HepG2 (cell line): ENCODE measurements at regions not wholly inside any gene's neighbourhood (a gene's known extent, or its start where the extent isn't known, plus 50 kb on each side); places are given as distances from the start of the nearest gene placed in this dataset.
"Not testable (repeated sequence)": the region's sequence is repeated elsewhere in the genome, so short reads cannot be mapped to it uniquely, and the experiment has no call there.

ENCODE experiments used
- ATAC-seq: fragments of 200-7000 bp; cut with Tn5 transposase; 3 replicates; pipeline ENCODE4 v1.9.1; 2020; ENCODE audit warnings: mild to moderate bottlenecking, moderate library complexity
- BruUV-seq: library from RNA; stranded (reverse); fragments of 400-500 nt; replicated peaks from 2 replicates; lab custom pipeline; 2021; lab: Mats Ljungman, UMichigan
- CTCF ChIA-PET: fragments of 300-600 bp; formaldehyde crosslinking; extraction: SDS; loops from one replicate; lab custom pipeline; 2021; ENCODE audit warnings: low total read pairs, inconsistent platforms, low intra/inter-chr PET ratio; lab: Yijun Ruan, JAX
- POLR2A ChIA-PET: fragments of 350-600 bp; sonication (Branson Sonifier 250); formaldehyde crosslinking; loops from one replicate; lab custom pipeline; 2020; ENCODE audit warnings: antibody characterized with exemption, inconsistent platforms; lab: Yijun Ruan, JAX
- DNase-seq: peaks from one replicate; pipeline ENCODE4 v3.0.0-alpha.2; 2015; ENCODE audit warnings: low spot score
- FAIRE-seq: peaks from 3 replicates; lab custom pipeline; 2011; peaks lifted over from hg19 to GRCh38; lab: Jason Lieb, UNC
- H2AFZ ChIP-seq: one replicate; pipeline ENCODE4 v1.6.1; 2011; ENCODE audit warnings: low read length, inconsistent platforms
- H3K27ac ChIP-seq: fragments of 300-600 bp; 3 replicates; pipeline ENCODE4 v1.8.0; 2011; ENCODE audit warnings: mixed run types, mild to moderate bottlenecking, mixed read lengths, low read length, inconsistent platforms; ENCODE audit not compliant: insufficient read depth; ENCODE audit errors: extremely low read length
- H3K27me3 ChIP-seq, 2 experiments: fragments of 200-600 bp in 1 of 2; 2 replicates in 1 of 2; 3 replicates in 1 of 2; pipeline versions ENCODE4 v1.6.0 to v1.8.0; 2011; ENCODE audit warnings: low read length in 2 of 2, mild to moderate bottlenecking in 2 of 2, moderate library complexity in 2 of 2, inconsistent platforms in 1 of 2; ENCODE audit not compliant: insufficient read depth in 2 of 2, control insufficient read depth in 1 of 2
- H3K36me3 ChIP-seq, 2 experiments: fragments of 200-600 bp in 1 of 2; replicated peaks in 1 of 2; 2 replicates in 1 of 2; 3 replicates in 1 of 2; pipeline versions ENCODE4 v1.5.1 to v1.8.0; 2011; ENCODE audit warnings: low read length in 2 of 2, inconsistent platforms in 1 of 2; ENCODE audit not compliant: insufficient read depth in 2 of 2, control insufficient read depth in 1 of 2
- H3K4me1 ChIP-seq: 2 replicates; pipeline ENCODE4 v1.5.1; 2012; ENCODE audit warnings: low read length, inconsistent platforms; ENCODE audit not compliant: insufficient read depth
- H3K4me2 ChIP-seq: 2 replicates; pipeline ENCODE4 v1.6.0; 2011; ENCODE audit warnings: low read depth, low read length, inconsistent platforms
- H3K4me3 ChIP-seq, 3 experiments: fragments of 200-600 bp in 1 of 3; sonication (generic), shearing (Covaris generic) in 1 of 3; replicated peaks in 1 of 3; 2 replicates each; pipeline ENCODE4 v1.5.1; 2011 to 2016; ENCODE audit warnings: low read length in 3 of 3, inconsistent platforms in 2 of 3, low read depth in 2 of 3, mild to moderate bottlenecking in 2 of 3, control low read depth in 1 of 3, mixed read lengths in 1 of 3; ENCODE audit not compliant: insufficient read depth in 1 of 3
- H3K79me2 ChIP-seq: one replicate; pipeline ENCODE4 v1.6.1; 2011; ENCODE audit warnings: low read length, inconsistent platforms; ENCODE audit not compliant: insufficient read depth
- H3K9ac ChIP-seq: 2 replicates; pipeline ENCODE4 v1.6.0; 2011; ENCODE audit warnings: mild to moderate bottlenecking, low read depth, low read length, inconsistent platforms; ENCODE audit not compliant: insufficient read depth
- H3K9me3 ChIP-seq: 2 replicates; pipeline ENCODE4 v1.5.1; 2012; ENCODE audit warnings: mild to moderate bottlenecking, low read length
- H4K20me1 ChIP-seq: 2 replicates; pipeline ENCODE4 v1.6.0; 2011; ENCODE audit warnings: inconsistent platforms, mild to moderate bottlenecking, low read length, moderate library complexity; ENCODE audit not compliant: insufficient read depth
- EED ChIP-seq: sonication (generic); formaldehyde crosslinking; IDR thresholded peaks from 2 replicates; pipeline ENCODE4 v1.5.0; 2020; ENCODE audit warnings: mild to moderate bottlenecking, missing genetic modification reagents
- HCFC1 ChIP-seq: fragments of 150-350 bp; IDR thresholded peaks from 2 replicates; pipeline ENCODE4 v1.6.1; 2014; ENCODE audit warnings: low read depth, low read length
- HNRNPH1 ChIP-seq: fragments of 200-400 bp; formaldehyde crosslinking; optimal IDR thresholded peaks from 2 replicates; pipeline ENCODE3; 2017; ENCODE audit warnings: mild to moderate bottlenecking, low read depth, low read length
- KDM5B ChIP-seq: sonication (generic); formaldehyde crosslinking; IDR thresholded peaks from 2 replicates; pipeline ENCODE4 v1.4.0; 2020; ENCODE audit warnings: missing genetic modification reagents, mild to moderate bottlenecking, borderline replicate concordance
- MAF1 ChIP-seq: sonication (generic); formaldehyde crosslinking; IDR thresholded peaks from 2 replicates; pipeline ENCODE4 v1.5.0; 2020; ENCODE audit warnings: missing genetic modification reagents, borderline replicate concordance
- SALL1 ChIP-seq: sonication (generic); formaldehyde crosslinking; IDR thresholded peaks from 2 replicates; pipeline ENCODE4 v1.8.0; 2022; ENCODE audit warnings: mild to moderate bottlenecking, missing genetic modification reagents
- SNRNP70 ChIP-seq: fragments of 200-400 bp; formaldehyde crosslinking; IDR thresholded peaks from 2 replicates; pipeline ENCODE4 v1.6.1; 2017; ENCODE audit warnings: mild to moderate bottlenecking, low read depth, low read length, moderate library complexity
- ZBTB49 ChIP-seq: sonication (generic); formaldehyde crosslinking; IDR thresholded peaks from 2 replicates; pipeline ENCODE4 v1.4.0; 2020; ENCODE audit warnings: missing genetic modification reagents, borderline replicate concordance
- ZNF12 ChIP-seq: sonication (generic); formaldehyde crosslinking; IDR thresholded peaks from 2 replicates; pipeline ENCODE4 v1.5.0; 2020; ENCODE audit warnings: missing genetic modification reagents
- ZNF124 ChIP-seq: sonication (generic); formaldehyde crosslinking; IDR thresholded peaks from 2 replicates; pipeline ENCODE4 v1.4.0; 2020; ENCODE audit warnings: missing genetic modification reagents
- ZNF326 ChIP-seq: sonication (generic); formaldehyde crosslinking; IDR thresholded peaks from 2 replicates; pipeline ENCODE4 v1.4.0; 2020; ENCODE audit warnings: missing genetic modification reagents, borderline replicate concordance
- ZNF383 ChIP-seq: sonication (generic); formaldehyde crosslinking; IDR thresholded peaks from 2 replicates; pipeline ENCODE4 v1.4.0; 2020; ENCODE audit warnings: missing genetic modification reagents, mild to moderate bottlenecking, borderline replicate concordance
- ZNF589 ChIP-seq: sonication (generic); formaldehyde crosslinking; conservative IDR thresholded peaks from 2 replicates; pipeline ENCODE4 v1.8.0; 2022; ENCODE audit warnings: mild to moderate bottlenecking, moderate library complexity, missing genetic modification reagents
- ZNF780A ChIP-seq: sonication (generic); formaldehyde crosslinking; IDR thresholded peaks from 2 replicates; pipeline ENCODE4 v1.8.0; 2022; ENCODE audit warnings: mild to moderate bottlenecking, missing genetic modification reagents, moderate library complexity
- ZNF839 ChIP-seq: sonication (generic); formaldehyde crosslinking; IDR thresholded peaks from 2 replicates; pipeline ENCODE4 v1.4.0; 2020; ENCODE audit warnings: missing genetic modification reagents, mild to moderate bottlenecking, borderline replicate concordance
- WGBS: methylation state at CpG from one replicate; pipeline ENCODE4 v1.1.6; 2017; ENCODE audit warnings: low lambda C conversion rate; 5-methylcytosine and 5-hydroxymethylcytosine counted together
- in situ Hi-C: cut with HindIII; loops from 2 replicates; pipeline ENCODE4 v1.10.0; 2017; ENCODE audit warnings: low pct_unique_long_range_greater_than_20kb; ENCODE audit not compliant: extremely low pct_ligation_motif_present
- intact Hi-C: fragments of 100-400 bp; cut with micrococcal nuclease; formaldehyde crosslinking; loops from one replicate; pipeline ENCODE4 v1.10.0; 2022; ENCODE audit not compliant: unreplicated experiment
- TF ChIP-seq, protein P1 (sequence below): IDR thresholded peaks from 2 replicates; pipeline ENCODE4 v1.6.1; 2016; ENCODE audit warnings: low read depth
- TF ChIP-seq, protein P2 (sequence below): sonication (generic); formaldehyde crosslinking; IDR thresholded peaks from 2 replicates; pipeline ENCODE4 v1.5.0; 2020; ENCODE audit warnings: missing genetic modification reagents, mild to moderate bottlenecking, borderline replicate concordance

DNA sequence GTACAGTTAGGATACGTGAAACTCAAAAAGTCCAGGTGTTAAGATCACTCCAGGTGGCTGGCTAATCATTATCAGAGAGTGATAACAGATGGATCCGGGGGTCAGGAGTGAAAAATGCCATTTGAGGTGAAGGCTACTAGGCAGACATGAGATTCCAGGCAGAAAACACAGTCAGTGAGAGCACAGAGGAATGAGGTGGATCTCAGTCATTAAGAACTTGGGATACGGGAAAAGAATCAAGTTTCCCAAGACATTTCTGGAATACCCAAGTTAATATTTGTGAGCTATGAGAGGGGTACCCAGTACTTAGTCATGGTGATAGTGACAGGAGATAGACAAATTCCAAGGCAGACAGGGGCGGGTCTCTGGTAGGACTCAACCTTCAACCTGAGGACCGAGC lies 94.6 kb upstream of the ALG10B start:
- H3K4me1 ChIP-seq = no peaks in the 10 kb centered on the region
- in situ Hi-C loops (no loop called here), intact Hi-C loops (no loop called here)
- CTCF ChIA-PET = no interaction called here
- no peaks in the 10 kb centered on the region; a peak in 1 of 5 replicates for H3K27me3 ChIP-seq
- H3K9ac ChIP-seq = no peak overlapping the region
- H3K27ac ChIP-seq = no peak overlapping the region
- H3K36me3 ChIP-seq = no peaks in the 10 kb centered on the region
- POLR2A ChIA-PET = no interaction called here
- WGBS = 1% methylated on average over 5 of the region's 5 CpGs
- H4K20me1 ChIP-seq = no peaks in the 10 kb centered on the region
- DNase-seq = no peak
- no peak for FAIRE-seq
- H3K4me3 ChIP-seq = no peak overlapping the region
- H2AFZ ChIP-seq = no peak overlapping the region
- TF ChIP-seq ZNF589 (CRISPR knock-in tag) (no peak), HNRNPH1 (no peak), SNRNP70 (no peak), MAF1 (CRISPR knock-in tag) (no peak), ZNF383 (CRISPR knock-in tag) (no peak), ZNF780A (CRISPR knock-in tag) (no peak), HCFC1 (no peak), SALL1 (CRISPR knock-in tag) (no peak), KDM5B (CRISPR knock-in tag) (no peak), ZNF839 (no peak), EED (CRISPR knock-in tag) (no peak), ZBTB49 (CRISPR knock-in tag) (no peak), ZNF326 (CRISPR knock-in tag) (no peak), ZNF12 (CRISPR knock-in tag) (no peak), ZNF124 (CRISPR knock-in tag) (no peak)
- TF ChIP-seq, protein P1, sequence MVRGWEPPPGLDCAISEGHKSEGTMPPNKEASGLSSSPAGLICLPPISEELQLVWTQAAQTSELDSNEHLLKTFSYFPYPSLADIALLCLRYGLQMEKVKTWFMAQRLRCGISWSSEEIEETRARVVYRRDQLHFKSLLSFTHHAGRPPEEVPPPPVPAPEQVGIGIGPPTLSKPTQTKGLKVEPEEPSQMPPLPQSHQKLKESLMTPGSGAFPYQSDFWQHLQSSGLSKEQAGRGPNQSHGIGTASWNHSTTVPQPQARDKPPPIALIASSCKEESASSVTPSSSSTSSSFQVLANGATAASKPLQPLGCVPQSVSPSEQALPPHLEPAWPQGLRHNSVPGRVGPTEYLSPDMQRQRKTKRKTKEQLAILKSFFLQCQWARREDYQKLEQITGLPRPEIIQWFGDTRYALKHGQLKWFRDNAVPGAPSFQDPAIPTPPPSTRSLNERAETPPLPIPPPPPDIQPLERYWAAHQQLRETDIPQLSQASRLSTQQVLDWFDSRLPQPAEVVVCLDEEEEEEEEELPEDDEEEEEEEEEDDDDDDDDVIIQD = no peak
- TF ChIP-seq, protein P2, sequence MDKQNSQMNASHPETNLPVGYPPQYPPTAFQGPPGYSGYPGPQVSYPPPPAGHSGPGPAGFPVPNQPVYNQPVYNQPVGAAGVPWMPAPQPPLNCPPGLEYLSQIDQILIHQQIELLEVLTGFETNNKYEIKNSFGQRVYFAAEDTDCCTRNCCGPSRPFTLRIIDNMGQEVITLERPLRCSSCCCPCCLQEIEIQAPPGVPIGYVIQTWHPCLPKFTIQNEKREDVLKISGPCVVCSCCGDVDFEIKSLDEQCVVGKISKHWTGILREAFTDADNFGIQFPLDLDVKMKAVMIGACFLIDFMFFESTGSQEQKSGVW (CRISPR knock-in tag) = no peak
- ATAC-seq = no peak
- no peaks in the 10 kb centered on the region for H3K9me3 ChIP-seq
- no peak overlapping the region for H3K4me2 ChIP-seq
- no peaks in the 10 kb centered on the region for H3K79me2 ChIP-seq
- no TSS peak for BruUV-seq

- CTCF ChIA-PET, in situ Hi-C loops, H3K4me1 ChIP-seq, BruUV-seq, DNase-seq, H3K9ac ChIP-seq, intact Hi-C loops, H3K4me2 ChIP-seq, H2AFZ ChIP-seq, H3K36me3 ChIP-seq, H3K79me2 ChIP-seq, FAIRE-seq, POLR2A ChIA-PET, H3K27ac ChIP-seq, H3K4me3 ChIP-seq, H3K27me3 ChIP-seq, H4K20me1 ChIP-seq, ATAC-seq: not testable (repeated sequence)
- H3K9me3 ChIP-seq = peaks cover 50% of the 10 kb centered on the region
Observed at GRCh38 chr12:38238328-38238727, 78.2 kb upstream of the ALG10B start.
